H9 (cell line): ENCODE measurements at regions not wholly inside any gene's neighbourhood (a gene's known extent, or its start where the extent isn't known, plus 50 kb on each side); places are given as distances from the start of the nearest gene placed in this dataset.

ENCODE experiments used
- DNase-seq: peaks from one replicate; pipeline ENCODE4 v3.0.0-alpha.2; 2017
- H2AFZ ChIP-seq: one replicate; pipeline ENCODE4 v1.6.1; 2013; ENCODE audit warnings: mild to moderate bottlenecking, low read length, control low read depth, moderate library complexity
- H2AK5ac ChIP-seq: 2 replicates; pipeline ENCODE4 v1.6.1; 2013; ENCODE audit warnings: low read length, control low read depth, mixed read lengths; ENCODE audit not compliant: insufficient read length
- H2BK120ac ChIP-seq: one replicate; pipeline ENCODE4 v1.6.1; 2013; ENCODE audit warnings: low read depth, mild to moderate bottlenecking, low read length, control low read depth, inconsistent platforms; ENCODE audit not compliant: poor library complexity, severe bottlenecking
- H2BK12ac ChIP-seq: 2 replicates; pipeline ENCODE4 v1.6.1; 2013; ENCODE audit warnings: low read length, control low read depth, mixed read lengths, low read depth; ENCODE audit not compliant: insufficient read length
- H2BK15ac ChIP-seq: 2 replicates; pipeline ENCODE4 v1.6.1; 2013; ENCODE audit warnings: low read depth, low read length, control low read depth
- H2BK20ac ChIP-seq: one replicate; pipeline ENCODE4 v1.6.1; 2013; ENCODE audit warnings: low read depth, mild to moderate bottlenecking, low read length, control low read depth, inconsistent platforms; ENCODE audit not compliant: poor library complexity, severe bottlenecking
- H2BK5ac ChIP-seq: 2 replicates; pipeline ENCODE4 v1.6.1; 2013; ENCODE audit warnings: low read length, control low read depth, mixed read lengths; ENCODE audit not compliant: insufficient read length
- H3K14ac ChIP-seq: 2 replicates; pipeline ENCODE4 v1.6.1; 2013; ENCODE audit warnings: low read length, control low read depth; ENCODE audit not compliant: insufficient read depth
- H3K18ac ChIP-seq: 2 replicates; pipeline ENCODE4 v1.6.1; 2013; ENCODE audit warnings: low read depth, mild to moderate bottlenecking, mixed read lengths, low read length, control low read depth; ENCODE audit not compliant: insufficient read length
- H3K23ac ChIP-seq: 2 replicates; pipeline ENCODE4 v1.6.1; 2013; ENCODE audit warnings: low read length, control low read depth, mixed read lengths, low read depth; ENCODE audit not compliant: insufficient read length
- H3K23me2 ChIP-seq: 2 replicates; pipeline ENCODE4 v1.6.1; 2013; ENCODE audit warnings: low read depth, mild to moderate bottlenecking, mixed read lengths, low read length, control low read depth; ENCODE audit not compliant: insufficient read length, poor library complexity, severe bottlenecking
- H3K27ac ChIP-seq: 2 replicates; pipeline ENCODE4 v1.5.1; 2013; ENCODE audit warnings: low read length, control low read depth, mixed read lengths, low read depth; ENCODE audit not compliant: insufficient read length
- H3K27me3 ChIP-seq: 2 replicates; pipeline ENCODE4 v1.6.1; 2013; ENCODE audit warnings: low read length, control low read depth, inconsistent platforms; ENCODE audit not compliant: insufficient read depth
- H3K4ac ChIP-seq: 2 replicates; pipeline ENCODE4 v1.6.1; 2013; ENCODE audit warnings: low read depth, mild to moderate bottlenecking, control low read depth, inconsistent platforms, low read length, moderate library complexity
- H3K4me1 ChIP-seq: 2 replicates; pipeline ENCODE4 v1.6.1; 2013; ENCODE audit warnings: low read length, control low read depth, inconsistent platforms; ENCODE audit not compliant: insufficient read depth
- H3K4me2 ChIP-seq: 2 replicates; pipeline ENCODE4 v1.6.1; 2013; ENCODE audit warnings: low read length, control low read depth, mixed read lengths; ENCODE audit not compliant: insufficient read length, insufficient read depth
- H3K56ac ChIP-seq: 2 replicates; pipeline ENCODE4 v1.6.1; 2013; ENCODE audit warnings: low read depth, mild to moderate bottlenecking, mixed read lengths, low read length, control low read depth; ENCODE audit not compliant: insufficient read length
- H3K79me1 ChIP-seq: 2 replicates; pipeline ENCODE4 v1.6.1; 2013; ENCODE audit warnings: low read depth, mild to moderate bottlenecking, moderate library complexity, low read length, control low read depth, inconsistent platforms; ENCODE audit not compliant: insufficient read depth, poor library complexity, severe bottlenecking
- H3K79me2 ChIP-seq: 2 replicates; pipeline ENCODE4 v1.6.1; 2013; ENCODE audit warnings: low read length, control low read depth, inconsistent platforms; ENCODE audit not compliant: insufficient read depth
- H3K9ac ChIP-seq: 2 replicates; pipeline ENCODE4 v1.6.1; 2013; ENCODE audit warnings: low read length, control low read depth, mixed read lengths; ENCODE audit not compliant: insufficient read length; ENCODE audit errors: extremely low read depth
- H3K9me3 ChIP-seq: one replicate; pipeline ENCODE4 v1.6.1; 2013; ENCODE audit warnings: low read depth, low read length, inconsistent platforms; ENCODE audit not compliant: control insufficient read depth
- H3T11ph ChIP-seq: one replicate; pipeline ENCODE4 v1.6.1; 2013; ENCODE audit warnings: mild to moderate bottlenecking, low read length, control low read depth, inconsistent platforms
- H4K20me1 ChIP-seq: one replicate; pipeline ENCODE4 v1.6.1; 2013; ENCODE audit not compliant: control insufficient read depth, insufficient read length, insufficient read depth
- H4K5ac ChIP-seq: 2 replicates; pipeline ENCODE4 v1.6.1; 2013; ENCODE audit warnings: low read depth, mild to moderate bottlenecking, mixed read lengths, low read length, control low read depth; ENCODE audit not compliant: insufficient read length
- H4K8ac ChIP-seq: replicated peaks from 2 replicates; pipeline ENCODE4 v1.6.1; 2013; ENCODE audit warnings: low read length, control low read depth, mixed read lengths, low read depth; ENCODE audit not compliant: insufficient read length
- H4K91ac ChIP-seq: 2 replicates; pipeline ENCODE4 v1.6.1; 2013; ENCODE audit warnings: low read depth, mild to moderate bottlenecking, moderate library complexity, mixed read lengths, low read length, control low read depth; ENCODE audit not compliant: insufficient read length
- H3K27ac Mint-ChIP-seq, 3 experiments: 2 replicates in 2 of 3; 3 replicates in 1 of 3; pipeline ENCODE4 v1.8.0; 2020 to 2021; ENCODE audit warnings: mixed read lengths in 3 of 3, mild to moderate bottlenecking in 1 of 3, moderate library complexity in 1 of 3
- H3K27me3 Mint-ChIP-seq: 2 replicates; pipeline ENCODE4 v1.8.0; 2021; ENCODE audit warnings: low read depth, mild to moderate bottlenecking, moderate library complexity, mixed read lengths
- H3K36me3 Mint-ChIP-seq, 3 experiments: 2 replicates in 2 of 3; 3 replicates in 1 of 3; pipeline ENCODE4 v1.8.0; 2020 to 2021; ENCODE audit warnings: low read depth in 3 of 3, mixed read lengths in 3 of 3; ENCODE audit not compliant: insufficient read depth in 1 of 3
- H3K4me1 Mint-ChIP-seq, 2 experiments: 2 replicates each; pipeline ENCODE4 v1.8.0; 2020; ENCODE audit warnings: mixed read lengths in 2 of 2
- H3K4me3 Mint-ChIP-seq, 2 experiments: 2 replicates in 1 of 2; 3 replicates in 1 of 2; pipeline ENCODE4 v1.8.0; 2020 to 2021; ENCODE audit warnings: mild to moderate bottlenecking in 2 of 2, mixed read lengths in 2 of 2, moderate library complexity in 1 of 2
- H3K9me3 Mint-ChIP-seq, 2 experiments: 2 replicates in 1 of 2; 3 replicates in 1 of 2; pipeline ENCODE4 v1.8.0; 2020; ENCODE audit warnings: mild to moderate bottlenecking in 2 of 2, mixed read lengths in 2 of 2, moderate library complexity in 1 of 2
- CTCF ChIP-seq: fragments of 200-600 bp; sonication (generic); conservative IDR thresholded peaks from 3 replicates; pipeline ENCODE4 v1.8.0; 2021; ENCODE audit warnings: antibody characterized with exemption, mild to moderate bottlenecking
- WGBS: extraction: QIAGEN DNeasy Blood & Tissue Kit; methylation state at CpG from one replicate; pipeline ENCODE4 v1.1.7; 2013; ENCODE audit warnings: missing lambda C conversion rate, low lambda C conversion rate, mixed read lengths; ENCODE audit not compliant: insufficient read length; ENCODE audit errors: extremely low coverage; 5-methylcytosine and 5-hydroxymethylcytosine counted together

DNA sequence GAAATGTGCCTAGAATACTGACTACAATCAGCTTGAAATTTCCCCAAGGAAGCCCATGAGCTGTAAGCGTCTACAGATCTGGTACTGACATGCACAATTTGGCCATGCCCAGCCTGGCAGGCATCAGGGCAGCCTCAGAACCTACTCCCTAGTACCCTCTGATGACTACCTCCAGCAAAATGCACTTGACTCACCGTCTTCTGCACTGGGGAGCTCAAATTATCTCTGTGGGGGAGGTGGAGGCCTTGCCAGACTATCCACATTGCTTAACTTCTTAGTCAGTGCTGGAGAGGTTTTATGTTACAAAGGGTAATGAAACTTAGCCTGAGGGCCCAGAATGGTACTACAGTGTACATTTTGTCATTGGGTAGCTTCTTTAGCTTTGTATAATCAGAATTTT lies 126.0 kb upstream of the ADGRF1 start:
- WGBS = no CpG with 5 or more reads among the region's 2 CpGs
- TF ChIP-seq CTCF = no peak
- H3K23me2 ChIP-seq = no peaks in the 10 kb centered on the region
- H3K18ac ChIP-seq = no peak overlapping the region
- Mint-ChIP-seq H3K27me3 (no peaks in the 10 kb centered on the region; the same call in 1 of the 2 replicates), H3K27ac (no peak overlapping the region), H3K4me3 (no peak overlapping the region), H3K4me1 (peaks cover 12 to 13% of the 10 kb centered on the region in 2 experiments), H3K9me3 (peaks cover 0 to 3% of the 10 kb centered on the region in 2 experiments; a peak in 1 of 5 replicates), H3K36me3 (no peaks in the 10 kb centered on the region; a peak in 1 of 7 replicates)
- no peak overlapping the region for H3K56ac ChIP-seq
- no peaks in the 10 kb centered on the region for H3K9me3 ChIP-seq
- no peaks in the 10 kb centered on the region; the same call in 1 of the 2 replicates for H3K4me1 ChIP-seq
- H3K4ac ChIP-seq = no peak overlapping the region
- H3K27me3 ChIP-seq = no peaks in the 10 kb centered on the region
- H3K27ac ChIP-seq = no peak overlapping the region
- DNase-seq = no peak
- no peak overlapping the region for H3K9ac ChIP-seq
- no peak overlapping the region for H4K5ac ChIP-seq
- H3K23ac ChIP-seq = no peak overlapping the region
- no peaks in the 10 kb centered on the region for H3K79me2 ChIP-seq
- H2BK15ac ChIP-seq = no peak overlapping the region
- no peak overlapping the region for H2AFZ ChIP-seq
- no peak overlapping the region for H4K91ac ChIP-seq
- no peak overlapping the region for H3T11ph ChIP-seq
- H4K8ac ChIP-seq = no peak overlapping the region
- no peak overlapping the region for H3K14ac ChIP-seq
- H2BK12ac ChIP-seq = no peak overlapping the region
- H3K4me2 ChIP-seq = no peak overlapping the region
- no peak overlapping the region for H2AK5ac ChIP-seq
- H2BK20ac ChIP-seq = no peak overlapping the region
- no peaks in the 10 kb centered on the region for H4K20me1 ChIP-seq
- no peak overlapping the region for H2BK120ac ChIP-seq
- H2BK5ac ChIP-seq = no peak overlapping the region
- no peaks in the 10 kb centered on the region for H3K79me1 ChIP-seq
